Neural cell (in vitro differentiated cells): ENCODE measurements at regions not wholly inside any gene's neighbourhood (a gene's known extent, or its start where the extent isn't known, plus 50 kb on each side); places are given as distances from the start of the nearest gene placed in this dataset.

Experiments
- H2AFZ ChIP-seq: fragments of 200-600, 300-800 bp; sonication (generic), shearing (Covaris generic); 2 replicates; pipeline ENCODE4 v1.6.0; 2014; ENCODE audit warnings: low read depth, mild to moderate bottlenecking, antibody characterized with exemption, low read length, moderate library complexity
- H3F3A ChIP-seq: fragments of 200-600 bp; shearing (Covaris generic); 2 replicates; pipeline ENCODE4 v1.6.1; 2016; ENCODE audit warnings: mild to moderate bottlenecking, moderate library complexity, mixed read lengths, antibody characterized with exemption, low read length; ENCODE audit not compliant: insufficient read depth, poor library complexity, severe bottlenecking
- H3K27ac ChIP-seq: fragments of 200-600, 300-800 bp; sonication (generic), shearing (Covaris generic); 2 replicates; pipeline ENCODE4 v1.5.1; 2014; ENCODE audit warnings: mild to moderate bottlenecking, low read length, moderate library complexity
- H3K27me3 ChIP-seq: fragments of 300-800, 200-600 bp; sonication (generic), shearing (Covaris generic); 2 replicates; pipeline ENCODE4 v1.6.0; 2014; ENCODE audit warnings: mild to moderate bottlenecking, low read depth, low read length, moderate library complexity; ENCODE audit not compliant: insufficient read depth
- H3K36me3 ChIP-seq: fragments of 300-800, 200-600 bp; sonication (generic), shearing (Covaris generic); 2 replicates; pipeline ENCODE4 v1.5.1; 2014; ENCODE audit warnings: mild to moderate bottlenecking, antibody characterized with exemption, low read length, moderate library complexity; ENCODE audit not compliant: insufficient read depth
- H3K4me2 ChIP-seq: fragments of 300-800, 200-600 bp; sonication (generic), shearing (Covaris generic); 2 replicates; pipeline ENCODE4 v1.6.0; 2014; ENCODE audit warnings: mild to moderate bottlenecking, low read length
- H3K4me3 ChIP-seq: fragments of 300-800, 200-600 bp; sonication (generic), shearing (Covaris generic); 2 replicates; pipeline ENCODE4 v1.5.1; 2014; ENCODE audit warnings: mild to moderate bottlenecking, low read length, moderate library complexity
- H3K79me2 ChIP-seq: fragments of 200-600 bp; shearing (Covaris generic); replicated peaks from 2 replicates; pipeline ENCODE4 v1.6.0; 2014; ENCODE audit warnings: mild to moderate bottlenecking, low read length, moderate library complexity; ENCODE audit not compliant: insufficient read depth
- H3K9ac ChIP-seq: fragments of 300-800, 200-600 bp; sonication (generic), shearing (Covaris generic); 2 replicates; pipeline ENCODE4 v1.6.1; 2016; ENCODE audit warnings: mild to moderate bottlenecking, low read length, mixed read lengths
- H3K9me2 ChIP-seq: fragments of 200-600 bp; shearing (Covaris generic); 2 replicates; pipeline ENCODE4 v1.6.1; 2016; ENCODE audit warnings: mild to moderate bottlenecking, low read length, mixed read lengths; ENCODE audit not compliant: insufficient read depth
- H3K9me3 ChIP-seq: fragments of 200-600, 300-800 bp; sonication (generic), shearing (Covaris generic); 2 replicates; pipeline ENCODE4 v1.6.1; 2016; ENCODE audit warnings: mild to moderate bottlenecking, mixed run types, low read length, moderate library complexity, mixed read lengths
- H4K20me1 ChIP-seq: fragments of 200-600 bp; shearing (Covaris generic); 2 replicates; pipeline ENCODE4 v1.6.1; 2016; ENCODE audit warnings: mild to moderate bottlenecking, mixed run types; ENCODE audit not compliant: insufficient read depth
- EP300 ChIP-seq: fragments of 450-650 bp; conservative IDR thresholded peaks from 2 replicates; pipeline ENCODE4 v1.6.1; 2014; ENCODE audit warnings: antibody characterized with exemption, mild to moderate bottlenecking, moderate library complexity; ENCODE audit not compliant: poor library complexity, severe bottlenecking
- EZH2 ChIP-seq: fragments of 200-600, 300-800 bp; shearing (Covaris generic), sonication (generic); IDR thresholded peaks from 2 replicates; pipeline ENCODE4 v1.6.1; 2014; ENCODE audit warnings: antibody characterized with exemption, low read length, borderline replicate concordance, mild to moderate bottlenecking; ENCODE audit not compliant: insufficient read depth, poor library complexity, severe bottlenecking
- MXI1 ChIP-seq: fragments of 450-650 bp; conservative IDR thresholded peaks from 2 replicates; pipeline ENCODE4 v1.6.1; 2014; ENCODE audit warnings: antibody characterized with exemption, mild to moderate bottlenecking; ENCODE audit not compliant: poor library complexity, severe bottlenecking
- POLR2AphosphoS5 ChIP-seq: IDR thresholded peaks from 2 replicates; pipeline ENCODE4 v1.6.1; 2012
- RAD21 ChIP-seq: fragments of 450-650 bp; conservative IDR thresholded peaks from 2 replicates; pipeline ENCODE4 v1.6.1; 2014; ENCODE audit warnings: antibody characterized with exemption, mild to moderate bottlenecking, moderate library complexity
- SMC3 ChIP-seq: fragments of 450-650 bp; conservative IDR thresholded peaks from 2 replicates; pipeline ENCODE4 v1.6.1; 2014; ENCODE audit warnings: antibody characterized with exemption, mild to moderate bottlenecking, moderate library complexity; ENCODE audit not compliant: poor library complexity
- TAF1 ChIP-seq: IDR thresholded peaks from 2 replicates; pipeline ENCODE4 v1.6.1; 2012; ENCODE audit warnings: low read depth
- TF ChIP-seq, protein P1 (sequence below): IDR thresholded peaks from 2 replicates; pipeline ENCODE4 v1.6.1; 2012; ENCODE audit warnings: borderline replicate concordance
- TF ChIP-seq, protein P2 (sequence below): fragments of 450-650 bp; IDR thresholded peaks from 2 replicates; pipeline ENCODE4 v1.5.1; 2014; ENCODE audit warnings: antibody characterized with exemption, mild to moderate bottlenecking, moderate library complexity; ENCODE audit not compliant: poor library complexity, severe bottlenecking

DNA sequence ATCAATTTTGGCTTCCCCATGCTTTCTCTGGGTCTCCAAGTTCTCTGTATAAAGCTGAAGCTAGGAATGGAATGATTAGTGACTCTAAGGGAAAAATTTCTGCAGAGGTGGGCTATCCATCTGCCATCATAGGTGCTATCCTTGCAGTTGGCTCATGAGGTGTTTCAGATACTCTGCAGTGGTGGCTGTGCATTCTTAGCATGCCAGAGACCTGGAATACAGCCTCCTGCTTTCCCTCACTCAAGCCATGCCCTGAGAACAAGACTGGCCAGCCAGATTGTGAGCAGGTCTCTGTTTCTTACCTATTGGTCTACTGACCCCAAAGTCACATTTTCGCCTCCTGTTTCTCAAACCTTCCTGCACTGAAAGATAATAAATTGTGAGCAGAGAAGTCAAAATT lies 719.6 kb downstream of the CCSER2 start:
- Histone ChIP-seq H3K27me3 (no peaks in the 10 kb centered on the region), H3K9me3 (no peaks in the 10 kb centered on the region), H3K4me2 (no peak overlapping the region), H3K27ac (no peak overlapping the region), H3F3A (no peaks in the 10 kb centered on the region), H3K36me3 (no peaks in the 10 kb centered on the region), H3K4me3 (no peak overlapping the region), H4K20me1 (no peaks in the 10 kb centered on the region), H2AFZ (no peak overlapping the region), H3K9me2 (no peaks in the 10 kb centered on the region), H3K79me2 (no peaks in the 10 kb centered on the region), H3K9ac (no peak overlapping the region)
- TF ChIP-seq, protein P1, sequence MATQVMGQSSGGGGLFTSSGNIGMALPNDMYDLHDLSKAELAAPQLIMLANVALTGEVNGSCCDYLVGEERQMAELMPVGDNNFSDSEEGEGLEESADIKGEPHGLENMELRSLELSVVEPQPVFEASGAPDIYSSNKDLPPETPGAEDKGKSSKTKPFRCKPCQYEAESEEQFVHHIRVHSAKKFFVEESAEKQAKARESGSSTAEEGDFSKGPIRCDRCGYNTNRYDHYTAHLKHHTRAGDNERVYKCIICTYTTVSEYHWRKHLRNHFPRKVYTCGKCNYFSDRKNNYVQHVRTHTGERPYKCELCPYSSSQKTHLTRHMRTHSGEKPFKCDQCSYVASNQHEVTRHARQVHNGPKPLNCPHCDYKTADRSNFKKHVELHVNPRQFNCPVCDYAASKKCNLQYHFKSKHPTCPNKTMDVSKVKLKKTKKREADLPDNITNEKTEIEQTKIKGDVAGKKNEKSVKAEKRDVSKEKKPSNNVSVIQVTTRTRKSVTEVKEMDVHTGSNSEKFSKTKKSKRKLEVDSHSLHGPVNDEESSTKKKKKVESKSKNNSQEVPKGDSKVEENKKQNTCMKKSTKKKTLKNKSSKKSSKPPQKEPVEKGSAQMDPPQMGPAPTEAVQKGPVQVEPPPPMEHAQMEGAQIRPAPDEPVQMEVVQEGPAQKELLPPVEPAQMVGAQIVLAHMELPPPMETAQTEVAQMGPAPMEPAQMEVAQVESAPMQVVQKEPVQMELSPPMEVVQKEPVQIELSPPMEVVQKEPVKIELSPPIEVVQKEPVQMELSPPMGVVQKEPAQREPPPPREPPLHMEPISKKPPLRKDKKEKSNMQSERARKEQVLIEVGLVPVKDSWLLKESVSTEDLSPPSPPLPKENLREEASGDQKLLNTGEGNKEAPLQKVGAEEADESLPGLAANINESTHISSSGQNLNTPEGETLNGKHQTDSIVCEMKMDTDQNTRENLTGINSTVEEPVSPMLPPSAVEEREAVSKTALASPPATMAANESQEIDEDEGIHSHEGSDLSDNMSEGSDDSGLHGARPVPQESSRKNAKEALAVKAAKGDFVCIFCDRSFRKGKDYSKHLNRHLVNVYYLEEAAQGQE = no peak
- TF ChIP-seq RAD21 = no peak
- TF ChIP-seq MXI1 = no peak
- TF ChIP-seq, protein P2, sequence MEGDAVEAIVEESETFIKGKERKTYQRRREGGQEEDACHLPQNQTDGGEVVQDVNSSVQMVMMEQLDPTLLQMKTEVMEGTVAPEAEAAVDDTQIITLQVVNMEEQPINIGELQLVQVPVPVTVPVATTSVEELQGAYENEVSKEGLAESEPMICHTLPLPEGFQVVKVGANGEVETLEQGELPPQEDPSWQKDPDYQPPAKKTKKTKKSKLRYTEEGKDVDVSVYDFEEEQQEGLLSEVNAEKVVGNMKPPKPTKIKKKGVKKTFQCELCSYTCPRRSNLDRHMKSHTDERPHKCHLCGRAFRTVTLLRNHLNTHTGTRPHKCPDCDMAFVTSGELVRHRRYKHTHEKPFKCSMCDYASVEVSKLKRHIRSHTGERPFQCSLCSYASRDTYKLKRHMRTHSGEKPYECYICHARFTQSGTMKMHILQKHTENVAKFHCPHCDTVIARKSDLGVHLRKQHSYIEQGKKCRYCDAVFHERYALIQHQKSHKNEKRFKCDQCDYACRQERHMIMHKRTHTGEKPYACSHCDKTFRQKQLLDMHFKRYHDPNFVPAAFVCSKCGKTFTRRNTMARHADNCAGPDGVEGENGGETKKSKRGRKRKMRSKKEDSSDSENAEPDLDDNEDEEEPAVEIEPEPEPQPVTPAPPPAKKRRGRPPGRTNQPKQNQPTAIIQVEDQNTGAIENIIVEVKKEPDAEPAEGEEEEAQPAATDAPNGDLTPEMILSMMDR = no peak
- TF ChIP-seq TAF1 = no peak
- no peak for TF ChIP-seq SMC3
- no peak for TF ChIP-seq POLR2AphosphoS5
- no peak for TF ChIP-seq EP300
- no peak for TF ChIP-seq EZH2

GRCh38 chr10:85048644-85049043 lies 720.3 kb downstream of the CCSER2 start:
- Histone ChIP-seq H3K4me3 (no peak overlapping the region), H2AFZ (no peak overlapping the region), H3K9me2 (no peaks in the 10 kb centered on the region), H3K27ac (no peak overlapping the region), H3K36me3 (no peaks in the 10 kb centered on the region), H3F3A (no peaks in the 10 kb centered on the region), H3K4me2 (no peak overlapping the region), H3K27me3 (no peaks in the 10 kb centered on the region), H4K20me1 (no peaks in the 10 kb centered on the region), H3K9ac (no peak overlapping the region), H3K9me3 (no peaks in the 10 kb centered on the region), H3K79me2 (no peaks in the 10 kb centered on the region)
- no peak for TF ChIP-seq TAF1
- TF ChIP-seq EP300 = peak; percentile 20

DNA sequence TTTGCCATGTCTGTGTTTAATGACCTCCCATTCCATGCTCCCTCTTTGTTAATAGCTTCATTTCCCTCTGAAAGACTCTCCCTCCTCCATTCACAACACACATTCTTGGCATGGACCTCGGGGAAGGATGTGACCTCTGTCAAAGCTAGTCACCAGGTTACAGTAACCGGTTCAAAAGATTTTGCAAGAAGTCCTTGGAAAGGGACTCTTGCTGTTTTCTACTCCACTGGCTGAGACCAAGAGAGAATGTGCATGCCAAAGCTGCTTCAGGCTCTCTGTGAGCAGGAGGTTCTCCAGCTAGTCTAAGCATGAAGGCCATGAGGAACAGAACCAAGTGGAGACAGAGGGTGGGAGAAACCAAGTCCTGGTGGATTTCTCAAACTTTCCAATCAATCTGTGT lies 732.6 kb downstream of the CCSER2 start:
- no peak overlapping the region for H3K4me2 ChIP-seq
- no peaks in the 10 kb centered on the region for H3K9me2 ChIP-seq
- no peaks in the 10 kb centered on the region for H3K79me2 ChIP-seq
- no peak overlapping the region for H3K9ac ChIP-seq
- no peak overlapping the region for H3K27ac ChIP-seq
- H2AFZ ChIP-seq = no peak overlapping the region
- H3K9me3 ChIP-seq = no peaks in the 10 kb centered on the region
- H3K27me3 ChIP-seq = no peaks in the 10 kb centered on the region
- no peaks in the 10 kb centered on the region for H3F3A ChIP-seq
- H3K4me3 ChIP-seq = no peak overlapping the region
- no peaks in the 10 kb centered on the region for H3K36me3 ChIP-seq
- no peaks in the 10 kb centered on the region for H4K20me1 ChIP-seq
- no peak for TF ChIP-seq POLR2AphosphoS5
- TF ChIP-seq EP300 = no peak
- no peak for TF ChIP-seq RAD21
- TF ChIP-seq, protein P1 = no peak
- TF ChIP-seq EZH2 = no peak
- TF ChIP-seq, protein P2 = no peak
- TF ChIP-seq TAF1 = no peak
- TF ChIP-seq SMC3 = no peak
- no peak for TF ChIP-seq MXI1
